HEK293T (cell line): ENCODE measurements at regions not wholly inside any gene's neighbourhood (a gene's known extent, or its start where the extent isn't known, plus 50 kb on each side); places are given as distances from the start of the nearest gene placed in this dataset.

ENCODE experiments used
- BHLHE40 ChIP-seq: fragments of 450-650 bp; IDR thresholded peaks from 2 replicates; pipeline ENCODE4 v1.6.1; 2016; ENCODE audit warnings: mild to moderate bottlenecking, moderate library complexity, borderline replicate concordance
- CTBP1 ChIP-seq: fragments of 450-650 bp; IDR thresholded peaks from 2 replicates; pipeline ENCODE4 v1.6.1; 2016; ENCODE audit warnings: borderline replicate concordance
- ELF4 ChIP-seq: fragments of 450-650 bp; IDR thresholded peaks from 2 replicates; pipeline ENCODE4 v1.6.1; 2017; ENCODE audit warnings: antibody characterized with exemption
- NFRKB ChIP-seq: fragments of 450-650 bp; IDR thresholded peaks from 2 replicates; pipeline ENCODE4 v1.6.1; 2016; ENCODE audit warnings: mild to moderate bottlenecking, moderate library complexity
- ZNF384 ChIP-seq: fragments of 450-650 bp; IDR thresholded peaks from 2 replicates; pipeline ENCODE4 v1.6.1; 2016

- TF ChIP-seq NFRKB (no peak), BHLHE40 (no peak), ZNF384 (no peak), ELF4 (no peak), CTBP1 (no peak)
Observed at GRCh38 chr13:30038884-30039283, 188.5 kb upstream of the UBL3 start.
